ENCODE measurements at regions not wholly inside any gene's neighbourhood (a gene's known extent, or its start where the extent isn't known, plus 50 kb on each side); places are given as distances from the start of the nearest gene placed in this dataset.
"Not testable (repeated sequence)": the region's sequence is repeated elsewhere in the genome, so short reads cannot be mapped to it uniquely, and the experiment has no call there.

GRCh38 chr4:147289181-147289580, 191.7 kb upstream of the EDNRA start:
- TF ChIP-seq CHD4 (IDR thresholded peaks at IDR 0.05; ENCODE audit: insufficient read depth, insufficient replicate concordance, low read depth, low read length, poor library complexity, severe bottlenecking) (no peak), CCNT2 (IDR thresholded peaks at IDR 0.05; ENCODE audit: borderline replicate concordance, extremely low read depth, insufficient read length, low read depth, low read length) (no peak), GTF2F1 (IDR thresholded peaks at IDR 0.05; ENCODE audit: low read depth, low read length) (no peak), PTTG1 (tag; IDR thresholded peaks at IDR 0.05; ENCODE audit: low read depth) (no peak), MLLT1 (IDR thresholded peaks at IDR 0.05) (no peak), U2AF1 (optimal IDR thresholded peaks at IDR 0.05; ENCODE audit: low read depth, low read length) (no peak)
- no peak for ATAC-seq
- no peak overlapping the region for H3K9ac ChIP-seq (ENCODE audit: insufficient read depth in 1 of 2, low read depth in 2 of 2, low read length in 2 of 2)
- H3K4me3 ChIP-seq, result no peak overlapping the region
- H3K9me1 ChIP-seq (ENCODE audit: control insufficient read depth, insufficient read depth, low read length), result no peaks in the 10 kb centered on the region
- no peaks in the 10 kb centered on the region for H3K9me3 ChIP-seq (replicated peaks; ENCODE audit: control insufficient read depth, insufficient read depth, low read depth, low read length)
- DNase-seq (ENCODE audit: extremely low read depth in 1 of 4, low spot score in 3 of 4), result no peak
- H3K4me2 ChIP-seq (ENCODE audit: insufficient read depth, low read length), result no peak overlapping the region
- in situ Hi-C loops (cut with MboI), result no loop called here
- H3K4me1 ChIP-seq (replicated peaks in 1 of 2; ENCODE audit: control insufficient read depth in 2 of 2, insufficient read depth in 2 of 2, low read length in 2 of 2), result no peaks in the 10 kb centered on the region
- no peak for FAIRE-seq
- BruUV-seq (replicated peaks), result no TSS peak
- WGBS (ENCODE audit: insufficient coverage, low coverage, missing lambda C conversion rate), result 2% methylated on average over 5 of the region's 5 CpGs
- H3K27me3 ChIP-seq (ENCODE audit: control insufficient read depth in 2 of 2, insufficient read depth in 2 of 2, low read length in 2 of 2), result no peaks in the 10 kb centered on the region
- POLR2A ChIA-PET, result no interaction called here
- H3K27ac ChIP-seq (ENCODE audit: extremely low read depth, low read depth, low read length), result no peak overlapping the region
- intact Hi-C loops (cut with micrococcal nuclease), result no loop called here
- no peaks in the 10 kb centered on the region for H3K36me3 ChIP-seq (ENCODE audit: control insufficient read depth, insufficient read depth, low read length)
- no peaks in the 10 kb centered on the region for H3K79me2 ChIP-seq (ENCODE audit: control insufficient read depth, insufficient read depth, low read length)
- no peaks in the 10 kb centered on the region for H4K20me1 ChIP-seq (replicated peaks; ENCODE audit: control insufficient read depth, insufficient read depth, low read length)
- no peak overlapping the region for H2AFZ ChIP-seq (ENCODE audit: low read depth, low read length)
- CTCF ChIA-PET (ENCODE audit: low intra/inter-chr PET ratio), result no interaction called here

- BruUV-seq (replicated peaks); H2AFZ ChIP-seq (ENCODE audit: low read depth, low read length); DNase-seq (ENCODE audit: extremely low read depth in 1 of 4, low spot score in 3 of 4); CTCF ChIA-PET (ENCODE audit: low intra/inter-chr PET ratio); H3K79me2 ChIP-seq (ENCODE audit: control insufficient read depth, insufficient read depth, low read length); H3K27me3 ChIP-seq (ENCODE audit: control insufficient read depth in 2 of 2, insufficient read depth in 2 of 2, low read length in 2 of 2); H3K9me1 ChIP-seq (ENCODE audit: control insufficient read depth, insufficient read depth, low read length); ATAC-seq; H4K20me1 ChIP-seq (replicated peaks; ENCODE audit: control insufficient read depth, insufficient read depth, low read length); H3K36me3 ChIP-seq (ENCODE audit: control insufficient read depth, insufficient read depth, low read length); H3K9me3 ChIP-seq (replicated peaks; ENCODE audit: control insufficient read depth, insufficient read depth, low read depth, low read length); H3K27ac ChIP-seq (ENCODE audit: extremely low read depth, low read depth, low read length); FAIRE-seq; intact Hi-C loops (cut with micrococcal nuclease); H3K4me3 ChIP-seq; POLR2A ChIA-PET; in situ Hi-C loops (cut with MboI); H3K9ac ChIP-seq (ENCODE audit: insufficient read depth in 1 of 2, low read depth in 2 of 2, low read length in 2 of 2); H3K4me2 ChIP-seq (ENCODE audit: insufficient read depth, low read length); H3K4me1 ChIP-seq (replicated peaks in 1 of 2; ENCODE audit: control insufficient read depth in 2 of 2, insufficient read depth in 2 of 2, low read length in 2 of 2): not testable (repeated sequence)
- 3% methylated on average over 8 of the region's 10 CpGs for WGBS (ENCODE audit: insufficient coverage, low coverage, missing lambda C conversion rate)
These were observed 188.1 kb upstream of the EDNRA start for GRCh38 chr4:147292604-147293313.

GRCh38 chr4:147293314-147293677, 187.6 kb upstream of the EDNRA start:
- H2AFZ ChIP-seq (ENCODE audit: low read depth, low read length); H3K27ac ChIP-seq (ENCODE audit: extremely low read depth, low read depth, low read length); H3K36me3 ChIP-seq (ENCODE audit: control insufficient read depth, insufficient read depth, low read length); H3K4me1 ChIP-seq (replicated peaks in 1 of 2; ENCODE audit: control insufficient read depth in 2 of 2, insufficient read depth in 2 of 2, low read length in 2 of 2); CTCF ChIA-PET (ENCODE audit: low intra/inter-chr PET ratio); H3K9me1 ChIP-seq (ENCODE audit: control insufficient read depth, insufficient read depth, low read length); H3K79me2 ChIP-seq (ENCODE audit: control insufficient read depth, insufficient read depth, low read length); intact Hi-C loops (cut with micrococcal nuclease); H3K27me3 ChIP-seq (ENCODE audit: control insufficient read depth in 2 of 2, insufficient read depth in 2 of 2, low read length in 2 of 2); BruUV-seq (replicated peaks); POLR2A ChIA-PET; H3K4me3 ChIP-seq; H3K9ac ChIP-seq (ENCODE audit: insufficient read depth in 1 of 2, low read depth in 2 of 2, low read length in 2 of 2); H3K4me2 ChIP-seq (ENCODE audit: insufficient read depth, low read length); ATAC-seq; FAIRE-seq; in situ Hi-C loops (cut with MboI); H3K9me3 ChIP-seq (replicated peaks; ENCODE audit: control insufficient read depth, insufficient read depth, low read depth, low read length); H4K20me1 ChIP-seq (replicated peaks; ENCODE audit: control insufficient read depth, insufficient read depth, low read length); DNase-seq (ENCODE audit: extremely low read depth in 1 of 4, low spot score in 3 of 4): not testable (repeated sequence)
- 0% methylated on average over 6 of the region's 6 CpGs for WGBS (ENCODE audit: insufficient coverage, low coverage, missing lambda C conversion rate)
